GM21786 (cell line): ENCODE measurements at regions not wholly inside any gene's neighbourhood (a gene's known extent, or its start where the extent isn't known, plus 50 kb on each side); places are given as distances from the start of the nearest gene placed in this dataset.

Experiments used
- ATAC-seq: cut with Tn5 transposase; IDR thresholded peaks from one replicate; pipeline ENCODE4 v1.9.1; 2021; ENCODE audit not compliant: unreplicated experiment

GRCh38 chr2:149271575-149271974, 58.8 kb upstream of the LYPD6 start:
- ATAC-seq = peak; percentile 95

GRCh38 chr2:149278161-149278871, 52.1 kb upstream of the LYPD6 start:
- no peak for ATAC-seq

- ATAC-seq = no peak
Observed at GRCh38 chr2:149278872-149279264, 51.5 kb upstream of the LYPD6 start.
